Neural progenitor cell (in vitro differentiated cells): ENCODE measurements at regions not wholly inside any gene's neighbourhood (a gene's known extent, or its start where the extent isn't known, plus 50 kb on each side); places are given as distances from the start of the nearest gene placed in this dataset.

Experiments
- EZH2 ChIP-seq: fragments of 200-600 bp; sonication (generic); IDR thresholded peaks from 2 replicates; pipeline ENCODE4 v1.6.1; 2017; ENCODE audit warnings: antibody characterized with exemption, mild to moderate bottlenecking, moderate library complexity
- EZH2phosphoT487 ChIP-seq: fragments of 200-600 bp; sonication (generic); IDR thresholded peaks from 2 replicates; pipeline ENCODE4 v1.6.1; 2017; ENCODE audit warnings: antibody characterized with exemption
- TF ChIP-seq, protein P1 (sequence below): fragments of 200-600 bp; sonication (generic); IDR thresholded peaks from 2 replicates; pipeline ENCODE4 v1.5.1; 2017; ENCODE audit warnings: antibody characterized with exemption, mild to moderate bottlenecking

DNA sequence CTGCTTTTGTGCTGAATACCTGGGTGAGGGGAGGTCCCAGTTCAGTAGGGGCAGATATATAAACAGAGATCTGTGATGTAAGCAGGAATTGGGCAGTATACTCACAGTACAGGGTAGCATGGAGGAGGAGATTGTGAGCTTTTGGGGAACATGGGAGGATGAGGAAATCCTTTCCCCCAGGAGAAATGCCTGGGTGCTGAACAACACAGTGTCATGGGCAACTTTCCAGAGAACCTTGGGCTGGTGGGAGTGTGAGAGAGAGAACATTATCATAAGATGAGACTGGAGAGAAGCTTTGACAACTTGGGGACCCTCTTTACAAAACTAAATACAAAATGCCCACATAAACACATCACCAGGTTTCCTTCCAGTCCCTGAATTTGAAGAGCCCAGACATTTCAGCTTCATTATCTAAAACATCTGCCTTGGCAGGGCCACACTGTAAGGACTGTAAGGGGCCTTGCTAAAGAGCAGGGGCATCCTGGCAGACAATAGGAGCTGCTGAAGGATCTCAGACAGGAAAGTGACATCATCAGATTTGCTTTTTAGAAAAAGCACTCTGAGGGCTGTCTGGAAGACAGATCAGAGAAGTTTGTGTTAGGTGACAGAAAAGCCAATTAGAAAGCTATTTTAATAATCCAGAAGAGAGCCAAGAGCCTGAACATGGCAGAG, 105.1 kb upstream of the FOXN2 start:
- TF ChIP-seq, protein P1, sequence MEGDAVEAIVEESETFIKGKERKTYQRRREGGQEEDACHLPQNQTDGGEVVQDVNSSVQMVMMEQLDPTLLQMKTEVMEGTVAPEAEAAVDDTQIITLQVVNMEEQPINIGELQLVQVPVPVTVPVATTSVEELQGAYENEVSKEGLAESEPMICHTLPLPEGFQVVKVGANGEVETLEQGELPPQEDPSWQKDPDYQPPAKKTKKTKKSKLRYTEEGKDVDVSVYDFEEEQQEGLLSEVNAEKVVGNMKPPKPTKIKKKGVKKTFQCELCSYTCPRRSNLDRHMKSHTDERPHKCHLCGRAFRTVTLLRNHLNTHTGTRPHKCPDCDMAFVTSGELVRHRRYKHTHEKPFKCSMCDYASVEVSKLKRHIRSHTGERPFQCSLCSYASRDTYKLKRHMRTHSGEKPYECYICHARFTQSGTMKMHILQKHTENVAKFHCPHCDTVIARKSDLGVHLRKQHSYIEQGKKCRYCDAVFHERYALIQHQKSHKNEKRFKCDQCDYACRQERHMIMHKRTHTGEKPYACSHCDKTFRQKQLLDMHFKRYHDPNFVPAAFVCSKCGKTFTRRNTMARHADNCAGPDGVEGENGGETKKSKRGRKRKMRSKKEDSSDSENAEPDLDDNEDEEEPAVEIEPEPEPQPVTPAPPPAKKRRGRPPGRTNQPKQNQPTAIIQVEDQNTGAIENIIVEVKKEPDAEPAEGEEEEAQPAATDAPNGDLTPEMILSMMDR = no peak
- TF ChIP-seq EZH2 (no peak), EZH2phosphoT487 (no peak)
